GM12891 (cell line): ENCODE measurements at regions not wholly inside any gene's neighbourhood (a gene's known extent, or its start where the extent isn't known, plus 50 kb on each side); places are given as distances from the start of the nearest gene placed in this dataset.

Experiments used
- DNase-seq: peaks from one replicate; pipeline ENCODE4 v3.0.0; 2011; ENCODE audit warnings: low spot score; ENCODE audit not compliant: insufficient read length
- FAIRE-seq: peaks from 2 replicates; lab custom pipeline; 2011; peaks lifted over from hg19 to GRCh38; lab: Jason Lieb, UNC
- PAX5 ChIP-seq: IDR thresholded peaks from 2 replicates; pipeline ENCODE4 v1.6.1; 2011; ENCODE audit warnings: low read length, moderate library complexity, mild to moderate bottlenecking; ENCODE audit not compliant: insufficient read depth, severe bottlenecking
- POLR2A ChIP-seq: IDR thresholded peaks from 2 replicates; pipeline ENCODE4 v1.6.1; 2011; ENCODE audit warnings: low read depth, low read length, control low read depth
- POLR2AphosphoS5 ChIP-seq: IDR thresholded peaks from 2 replicates; pipeline ENCODE4 v1.6.1; 2011; ENCODE audit warnings: low read depth, low read length, control low read depth
- POU2F2 ChIP-seq: IDR thresholded peaks from 2 replicates; pipeline ENCODE4 v1.6.1; 2011; ENCODE audit warnings: low read depth, mild to moderate bottlenecking, control low read depth, low read length, moderate library complexity
- SPI1 ChIP-seq: IDR thresholded peaks from 2 replicates; pipeline ENCODE4 v1.6.1; 2011; ENCODE audit warnings: low read depth, low read length, control low read depth
- TAF1 ChIP-seq: IDR thresholded peaks from 2 replicates; pipeline ENCODE4 v1.6.1; 2011; ENCODE audit warnings: low read depth, low read length, control low read depth

GRCh38 chrX:137646472-137646871 lies 80.5 kb downstream of the ZIC3 start:
- DNase-seq (no peak), FAIRE-seq (no peak)
- TF ChIP-seq SPI1, result no peak
- TF ChIP-seq PAX5, result no peak
- no peak for TF ChIP-seq TAF1

- no peak for TF ChIP-seq PAX5
- DNase-seq (no peak), FAIRE-seq (no peak)
These were observed 85.7 kb downstream of the ZIC3 start for GRCh38 chrX:137651647-137652046.

- FAIRE-seq (no peak), DNase-seq (no peak)
- TF ChIP-seq POLR2A (no peak), POU2F2 (no peak), POLR2AphosphoS5 (no peak)
These were observed 86.2 kb downstream of the ZIC3 start for GRCh38 chrX:137652086-137652485.

- no peak for FAIRE-seq
- no peak for TF ChIP-seq PAX5
- TF ChIP-seq POLR2AphosphoS5, result no peak
- no peak for TF ChIP-seq POU2F2
- no peak for TF ChIP-seq TAF1
- TF ChIP-seq POLR2A, result no peak
- no peak for TF ChIP-seq SPI1
- no peak for DNase-seq
These were observed 88.6 kb downstream of the ZIC3 start for GRCh38 chrX:137654481-137654880.

- FAIRE-seq (no peak), DNase-seq (no peak)
- no peak for TF ChIP-seq SPI1
These were observed 101.8 kb downstream of the ZIC3 start for GRCh38 chrX:137667776-137668175.

- FAIRE-seq (no peak), DNase-seq (no peak)
- TF ChIP-seq SPI1, result no peak
- no peak for TF ChIP-seq POLR2AphosphoS5
These were observed 118.7 kb downstream of the ZIC3 start for GRCh38 chrX:137684591-137684990.

- TF ChIP-seq PAX5 (no peak), POU2F2 (no peak), POLR2AphosphoS5 (no peak), POLR2A (no peak), SPI1 (no peak), TAF1 (no peak)
- no peak for DNase-seq
- no peak for FAIRE-seq
These were observed 129.5 kb downstream of the ZIC3 start for GRCh38 chrX:137695417-137695816.

GRCh38 chrX:137707348-137707747 lies 141.4 kb downstream of the ZIC3 start:
- no peak for TF ChIP-seq TAF1
- no peak for TF ChIP-seq POLR2A
- TF ChIP-seq POU2F2, result no peak
- no peak for TF ChIP-seq PAX5
- FAIRE-seq (no peak), DNase-seq (no peak)

- DNase-seq, result no peak
- no peak for FAIRE-seq
- TF ChIP-seq POLR2AphosphoS5 (no peak), TAF1 (no peak), POLR2A (no peak), POU2F2 (no peak), PAX5 (no peak), SPI1 (no peak)
These were observed 176.9 kb downstream of the ZIC3 start for GRCh38 chrX:137742846-137743245.

- no peak for FAIRE-seq
These were observed 177.5 kb downstream of the ZIC3 start for GRCh38 chrX:137743414-137743813.

GRCh38 chrX:137746289-137746688 lies 180.4 kb downstream of the ZIC3 start:
- FAIRE-seq, result no peak
- no peak for DNase-seq
- TF ChIP-seq SPI1, result no peak
- TF ChIP-seq POU2F2, result no peak
- TF ChIP-seq TAF1, result no peak
- no peak for TF ChIP-seq PAX5
- no peak for TF ChIP-seq POLR2A
- TF ChIP-seq POLR2AphosphoS5, result no peak

More at GRCh38 chrX:137743414-137743813, 177.5 kb downstream of the ZIC3 start:
- no peak for TF ChIP-seq POLR2AphosphoS5
- no peak for TF ChIP-seq PAX5
- no peak for TF ChIP-seq TAF1
- TF ChIP-seq POU2F2, result no peak
- no peak for TF ChIP-seq POLR2A
- no peak for TF ChIP-seq SPI1
- no peak for DNase-seq
